ENCODE measurements at regions not wholly inside any gene's neighbourhood (a gene's known extent, or its start where the extent isn't known, plus 50 kb on each side); places are given as distances from the start of the nearest gene placed in this dataset.

- H3K4me3 Mint-ChIP-seq, result no peak overlapping the region
- TF ChIP-seq CTCF (IDR thresholded peaks at IDR 0.05), result no peak
- H3K27me3 Mint-ChIP-seq (ENCODE audit: low read depth, poor library complexity), result peaks cover 14% of the 10 kb centered on the region
- no peaks in the 10 kb centered on the region for H3K4me1 Mint-ChIP-seq
- DNase-seq, result no peak
- no peaks in the 10 kb centered on the region for H3K9me3 Mint-ChIP-seq
- H3K27ac Mint-ChIP-seq, result no peak overlapping the region
- no peaks in the 10 kb centered on the region for H3K36me3 Mint-ChIP-seq (ENCODE audit: low read depth)
Measured at GRCh38 chr1:157202331-157202730, 64.1 kb upstream of the ETV3 start.

GRCh38 chr1:157201767-157202166 is 63.6 kb upstream of the ETV3 start:
- Mint-ChIP-seq H3K36me3 (ENCODE audit: low read depth) (no peaks in the 10 kb centered on the region), H3K27ac (no peak overlapping the region), H3K27me3 (ENCODE audit: low read depth, poor library complexity) (peaks cover 11% of the 10 kb centered on the region), H3K4me3 (no peak overlapping the region), H3K4me1 (peaks cover under 1% of the 10 kb centered on the region), H3K9me3 (no peaks in the 10 kb centered on the region)
- no peak for TF ChIP-seq CTCF (IDR thresholded peaks at IDR 0.05)
- DNase-seq, result no peak

GRCh38 chr1:157200451-157200850 is 62.3 kb upstream of the ETV3 start:
- Mint-ChIP-seq H3K27me3 (ENCODE audit: low read depth, poor library complexity) (peaks cover 10% of the 10 kb centered on the region), H3K27ac (no peak overlapping the region), H3K9me3 (no peaks in the 10 kb centered on the region), H3K4me1 (peaks cover 7% of the 10 kb centered on the region), H3K4me3 (no peak overlapping the region), H3K36me3 (ENCODE audit: low read depth) (no peaks in the 10 kb centered on the region)
- no peak for TF ChIP-seq CTCF (IDR thresholded peaks at IDR 0.05)
- no peak for DNase-seq

GRCh38 chr1:157199421-157199755 is 61.2 kb upstream of the ETV3 start:
- Mint-ChIP-seq H3K27ac (no peak overlapping the region), H3K27me3 (ENCODE audit: low read depth, poor library complexity) (peaks cover 10% of the 10 kb centered on the region), H3K9me3 (no peaks in the 10 kb centered on the region), H3K36me3 (ENCODE audit: low read depth) (no peaks in the 10 kb centered on the region), H3K4me3 (no peak overlapping the region), H3K4me1 (peaks cover 7% of the 10 kb centered on the region)
- TF ChIP-seq CTCF (IDR thresholded peaks at IDR 0.05), result no peak
- DNase-seq, result no peak

GRCh38 chr1:157198619-157199420 is 60.6 kb upstream of the ETV3 start:
- peaks cover 10% of the 10 kb centered on the region for H3K27me3 Mint-ChIP-seq (ENCODE audit: low read depth, poor library complexity)
- H3K36me3 Mint-ChIP-seq (ENCODE audit: low read depth), result no peaks in the 10 kb centered on the region
- no peak overlapping the region for H3K4me3 Mint-ChIP-seq
- H3K9me3 Mint-ChIP-seq, result no peaks in the 10 kb centered on the region
- no peak for DNase-seq
- TF ChIP-seq CTCF (IDR thresholded peaks at IDR 0.05), result no peak
- peaks cover 9% of the 10 kb centered on the region for H3K4me1 Mint-ChIP-seq
- H3K27ac Mint-ChIP-seq, result no peak overlapping the region

GRCh38 chr1:157197906-157198435 is 59.8 kb upstream of the ETV3 start:
- no peak for DNase-seq
- Mint-ChIP-seq H3K4me3 (no peak overlapping the region), H3K27ac (no peak overlapping the region), H3K4me1 (peaks cover 11% of the 10 kb centered on the region), H3K27me3 (ENCODE audit: low read depth, poor library complexity) (peaks cover 6% of the 10 kb centered on the region), H3K9me3 (no peaks in the 10 kb centered on the region), H3K36me3 (ENCODE audit: low read depth) (no peaks in the 10 kb centered on the region)
- no peak for TF ChIP-seq CTCF (IDR thresholded peaks at IDR 0.05)
